ENCODE measurements at regions not wholly inside any gene's neighbourhood (a gene's known extent, or its start where the extent isn't known, plus 50 kb on each side); places are given as distances from the start of the nearest gene placed in this dataset.
A peak's percentile ranks its signal among the peaks of the same experiment; 100 is the strongest.

- no peak for DNase-seq
Measured at GRCh38 chr11:45341372-45341771, 55.2 kb upstream of the SYT13 start.

- DNase-seq: peak; percentile 92
Measured at GRCh38 chr11:45339729-45340519, 53.8 kb upstream of the SYT13 start.

GRCh38 chr11:45337583-45338360 is 51.6 kb upstream of the SYT13 start:
- DNase-seq: no peak

DNA sequence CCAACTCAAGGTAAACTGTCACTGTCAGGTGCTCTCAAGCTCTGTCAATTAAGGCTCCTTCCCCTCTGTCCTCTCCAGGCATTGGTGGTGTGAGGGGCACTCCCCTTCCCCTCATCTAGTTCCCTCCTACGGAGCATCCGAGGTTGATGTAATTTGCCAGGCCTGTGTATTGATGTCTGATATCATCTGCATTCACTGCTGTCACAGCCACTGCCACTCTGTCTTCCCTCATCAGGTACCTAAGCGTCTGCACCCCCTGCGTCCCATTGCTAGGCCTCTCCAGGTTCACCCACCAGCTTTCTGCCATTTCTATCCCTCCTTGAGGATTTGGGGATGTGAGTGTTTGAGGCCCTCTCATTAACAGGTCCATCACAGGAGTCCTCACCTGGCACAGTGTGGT is 50.0 kb upstream of the SYT13 start:
- DNase-seq: no peak
